HEK293T (cell line): ENCODE measurements at regions not wholly inside any gene's neighbourhood (a gene's known extent, or its start where the extent isn't known, plus 50 kb on each side); places are given as distances from the start of the nearest gene placed in this dataset.

Source experiments
- CTCF ChIA-PET: fragments of 350-600 bp; formaldehyde crosslinking; extraction: SDS; loops from one replicate; lab custom pipeline; 2021; ENCODE audit warnings: antibody characterized with exemption, inconsistent platforms; lab: Yijun Ruan, JAX
- POLR2A ChIA-PET: fragments of 350-600 bp; formaldehyde crosslinking; extraction: SDS; loops from one replicate; lab custom pipeline; 2020; ENCODE audit warnings: antibody characterized with exemption, inconsistent platforms; lab: Yijun Ruan, JAX
- DNase-seq: peaks from one replicate; pipeline ENCODE4 v3.0.0; 2012; ENCODE audit warnings: mixed read lengths; ENCODE audit errors: extremely low spot score
- ARNT ChIP-seq: fragments of 450-650 bp; IDR thresholded peaks from 2 replicates; pipeline ENCODE4 v1.6.1; 2017; ENCODE audit warnings: mild to moderate bottlenecking
- BHLHE40 ChIP-seq: fragments of 450-650 bp; IDR thresholded peaks from 2 replicates; pipeline ENCODE4 v1.6.1; 2016; ENCODE audit warnings: mild to moderate bottlenecking, moderate library complexity, borderline replicate concordance
- CTBP1 ChIP-seq: fragments of 450-650 bp; IDR thresholded peaks from 2 replicates; pipeline ENCODE4 v1.6.1; 2016; ENCODE audit warnings: borderline replicate concordance
- ELF4 ChIP-seq: fragments of 450-650 bp; IDR thresholded peaks from 2 replicates; pipeline ENCODE4 v1.6.1; 2017; ENCODE audit warnings: antibody characterized with exemption
- FOXA1 ChIP-seq: fragments of 450-650 bp; IDR thresholded peaks from 2 replicates; pipeline ENCODE4 v1.6.1; 2016; ENCODE audit warnings: mild to moderate bottlenecking
- FOXK2 ChIP-seq: fragments of 450-650 bp; IDR thresholded peaks from 2 replicates; pipeline ENCODE4 v1.6.1; 2016; ENCODE audit warnings: mild to moderate bottlenecking
- FOXM1 ChIP-seq: fragments of 450-650 bp; IDR thresholded peaks from 2 replicates; pipeline ENCODE4 v1.6.1; 2017; ENCODE audit warnings: mild to moderate bottlenecking, borderline replicate concordance
- HDGF ChIP-seq: fragments of 450-650 bp; IDR thresholded peaks from 2 replicates; pipeline ENCODE4 v1.6.1; 2017; ENCODE audit warnings: antibody characterized with exemption, borderline replicate concordance
- L3MBTL2 ChIP-seq: fragments of 450-650 bp; conservative IDR thresholded peaks from 2 replicates; pipeline ENCODE4 v1.6.1; 2016; ENCODE audit warnings: mild to moderate bottlenecking
- LEF1 ChIP-seq: fragments of 450-650 bp; IDR thresholded peaks from 2 replicates; pipeline ENCODE4 v1.6.1; 2017; ENCODE audit warnings: mild to moderate bottlenecking, borderline replicate concordance
- NFRKB ChIP-seq: fragments of 450-650 bp; IDR thresholded peaks from 2 replicates; pipeline ENCODE4 v1.6.1; 2016; ENCODE audit warnings: mild to moderate bottlenecking, moderate library complexity
- PKNOX1 ChIP-seq: fragments of 450-650 bp; IDR thresholded peaks from 2 replicates; pipeline ENCODE4 v1.6.1; 2016
- SP1 ChIP-seq: fragments of 450-650 bp; IDR thresholded peaks from 2 replicates; pipeline ENCODE4 v1.6.1; 2017
- SUZ12 ChIP-seq: fragments of 450-650 bp; IDR thresholded peaks from 2 replicates; pipeline ENCODE4 v1.6.1; 2016; ENCODE audit warnings: mild to moderate bottlenecking
- TARDBP ChIP-seq: fragments of 450-650 bp; IDR thresholded peaks from 2 replicates; pipeline ENCODE4 v1.6.1; 2016
- ZNF384 ChIP-seq: fragments of 450-650 bp; IDR thresholded peaks from 2 replicates; pipeline ENCODE4 v1.6.1; 2016

- no peak for TF ChIP-seq FOXA1
- no peak for TF ChIP-seq ZNF384
- no peak for TF ChIP-seq PKNOX1
- TF ChIP-seq NFRKB = no peak
- TF ChIP-seq ARNT = no peak
- no peak for TF ChIP-seq LEF1
- no peak for TF ChIP-seq HDGF
- no peak for TF ChIP-seq CTBP1
- TF ChIP-seq ELF4 = no peak
- TF ChIP-seq FOXM1 = no peak
- no peak for TF ChIP-seq L3MBTL2
- TF ChIP-seq FOXK2 = no peak
- TF ChIP-seq SUZ12 = no peak
- DNase-seq = no peak
These were observed 541.9 kb upstream of the CELF2 start for GRCh38 chr10:10475812-10476211.

GRCh38 chr10:10477844-10478243, 539.8 kb upstream of the CELF2 start:
- POLR2A ChIA-PET = no interaction called here
- CTCF ChIA-PET = no interaction called here
- DNase-seq = no peak
- TF ChIP-seq ZNF384 (no peak), FOXA1 (no peak), FOXK2 (no peak), SP1 (no peak), FOXM1 (no peak), HDGF (no peak), CTBP1 (no peak), L3MBTL2 (no peak), ARNT (no peak), LEF1 (no peak), ELF4 (no peak), NFRKB (no peak), TARDBP (no peak), SUZ12 (no peak), BHLHE40 (no peak), PKNOX1 (no peak)

More at GRCh38 chr10:10475812-10476211, 541.9 kb upstream of the CELF2 start:
- CTCF ChIA-PET = no interaction called here
- POLR2A ChIA-PET = no interaction called here

- POLR2A ChIA-PET = no interaction called here
- DNase-seq = no peak
These were observed 538.2 kb upstream of the CELF2 start for GRCh38 chr10:10479465-10479864.

GRCh38 chr10:10482613-10483012, 535.1 kb upstream of the CELF2 start:
- ChIA-PET CTCF (no interaction called here), POLR2A (no interaction called here)
- TF ChIP-seq CTBP1 (no peak), HDGF (no peak), ZNF384 (no peak), LEF1 (no peak), TARDBP (no peak), ARNT (no peak), FOXA1 (no peak), BHLHE40 (no peak), L3MBTL2 (no peak), FOXK2 (no peak), SUZ12 (no peak)
- DNase-seq = no peak

More at GRCh38 chr10:10479465-10479864, 538.2 kb upstream of the CELF2 start:
- CTCF ChIA-PET = no interaction called here
- TF ChIP-seq L3MBTL2 (no peak), LEF1 (no peak), PKNOX1 (no peak), ELF4 (no peak), NFRKB (no peak), ARNT (no peak), FOXA1 (no peak), BHLHE40 (no peak), FOXM1 (no peak), SUZ12 (no peak), TARDBP (no peak), FOXK2 (no peak), SP1 (no peak)

GRCh38 chr10:10489076-10489475, 528.6 kb upstream of the CELF2 start:
- POLR2A ChIA-PET = no interaction called here
- no peak for DNase-seq
- TF ChIP-seq TARDBP = no peak
- TF ChIP-seq HDGF = no peak
- TF ChIP-seq SP1 = no peak
- CTCF ChIA-PET = no interaction called here

GRCh38 chr10:10489805-10490571, 527.7 kb upstream of the CELF2 start:
- CTCF ChIA-PET = no interaction called here
- TF ChIP-seq LEF1 = no peak
- TF ChIP-seq ELF4 = no peak
- TF ChIP-seq FOXM1 = no peak
- TF ChIP-seq BHLHE40 = no peak
- no peak for TF ChIP-seq PKNOX1
- TF ChIP-seq CTBP1 = no peak
- no peak for TF ChIP-seq HDGF
- no peak for TF ChIP-seq ARNT
- no peak for TF ChIP-seq L3MBTL2
- no peak for TF ChIP-seq SP1
- TF ChIP-seq FOXK2 = no peak
- POLR2A ChIA-PET = no interaction called here
- no peak for DNase-seq
